C4-2B (cell line): ENCODE measurements at regions not wholly inside any gene's neighbourhood (a gene's known extent, or its start where the extent isn't known, plus 50 kb on each side); places are given as distances from the start of the nearest gene placed in this dataset.

Experiments used
- CTCF ChIP-seq: fragments of 450-650 bp; conservative IDR thresholded peaks from 2 replicates; pipeline ENCODE4 v1.5.1; 2017; ENCODE audit warnings: mild to moderate bottlenecking
- ZFX ChIP-seq: fragments of 450-650 bp; IDR thresholded peaks from 2 replicates; pipeline ENCODE4 v1.6.1; 2017

GRCh38 chr21:26406526-26406925 lies 166.6 kb downstream of the CYYR1 start:
- no peak for TF ChIP-seq CTCF
- no peak for TF ChIP-seq ZFX
